Central memory CD8-positive, alpha-beta T cell (primary cell): ENCODE measurements at regions not wholly inside any gene's neighbourhood (a gene's known extent, or its start where the extent isn't known, plus 50 kb on each side); places are given as distances from the start of the nearest gene placed in this dataset.
A peak's percentile ranks its signal among the peaks of the same experiment; 100 is the strongest.

Experiments
- ATAC-seq: fragments of 150-1000 bp; cut with Tn5 transposase; replicated peaks from 2 replicates; pipeline ENCODE4 v1.10.0; 2022; ENCODE audit warnings: mild to moderate bottlenecking, moderate FRiP score, moderate number of reproducible peaks; ENCODE audit not compliant: poor library complexity, severe bottlenecking; ENCODE audit errors: extremely low read depth
- DNase-seq, 2 donors: peaks; one replicate each; pipeline ENCODE4 v3.0.0; 2021; ENCODE audit warnings: low spot score in 2 of 2
- H3K27ac Mint-ChIP-seq: one replicate; pipeline ENCODE4 v1.8.0; 2022; ENCODE audit warnings: low read depth, mild to moderate bottlenecking, moderate library complexity, mixed read lengths
- H3K27me3 Mint-ChIP-seq: one replicate; pipeline ENCODE4 v1.8.0; 2022; ENCODE audit warnings: mixed read lengths
- H3K36me3 Mint-ChIP-seq: one replicate; pipeline ENCODE4 v1.8.0; 2022; ENCODE audit warnings: mild to moderate bottlenecking, moderate library complexity, mixed read lengths; ENCODE audit not compliant: insufficient read depth
- H3K4me1 Mint-ChIP-seq: one replicate; pipeline ENCODE4 v1.8.0; 2022; ENCODE audit warnings: mixed read lengths
- H3K4me3 Mint-ChIP-seq: one replicate; pipeline ENCODE4 v1.8.0; 2022; ENCODE audit warnings: mild to moderate bottlenecking, moderate library complexity, mixed read lengths
- H3K9me3 Mint-ChIP-seq: one replicate; pipeline ENCODE4 v1.8.0; 2022; ENCODE audit warnings: mixed read lengths

- H3K36me3 Mint-ChIP-seq, result peaks cover 8% of the 10 kb centered on the region
- ATAC-seq (no peak), DNase-seq (no peak)
- H3K9me3 Mint-ChIP-seq, result no peaks in the 10 kb centered on the region
- peak overlapping the region; percentile 53 for H3K4me3 Mint-ChIP-seq
- peak overlapping the region; percentile 94 for H3K27ac Mint-ChIP-seq
- no peaks in the 10 kb centered on the region for H3K27me3 Mint-ChIP-seq
- peaks cover 62% of the 10 kb centered on the region for H3K4me1 Mint-ChIP-seq
These were observed 461.5 kb upstream of the NR2F2 start for GRCh38 chr15:95868970-95869369.

- Mint-ChIP-seq H3K4me3 (peak overlapping the region; percentile 53), H3K4me1 (peaks cover 55% of the 10 kb centered on the region), H3K36me3 (peaks cover 5% of the 10 kb centered on the region), H3K9me3 (no peaks in the 10 kb centered on the region), H3K27ac (peak overlapping the region; percentile 94), H3K27me3 (no peaks in the 10 kb centered on the region)
- no peak for ATAC-seq
- DNase-seq, result no peak
These were observed 460.6 kb upstream of the NR2F2 start for GRCh38 chr15:95869920-95870319.

GRCh38 chr15:95872366-95872771 is 458.1 kb upstream of the NR2F2 start:
- peaks cover 36% of the 10 kb centered on the region for H3K4me1 Mint-ChIP-seq
- H3K4me3 Mint-ChIP-seq, result no peak overlapping the region
- H3K36me3 Mint-ChIP-seq, result no peaks in the 10 kb centered on the region
- no peaks in the 10 kb centered on the region for H3K9me3 Mint-ChIP-seq
- H3K27ac Mint-ChIP-seq, result no peak overlapping the region
- ATAC-seq (no peak), DNase-seq (no peak)
- no peaks in the 10 kb centered on the region for H3K27me3 Mint-ChIP-seq

- no peak overlapping the region for H3K4me3 Mint-ChIP-seq
- H3K27me3 Mint-ChIP-seq, result no peaks in the 10 kb centered on the region
- peaks cover 27% of the 10 kb centered on the region for H3K4me1 Mint-ChIP-seq
- peaks cover 3% of the 10 kb centered on the region for H3K36me3 Mint-ChIP-seq
- ATAC-seq (no peak), DNase-seq (no peak)
- no peak overlapping the region for H3K27ac Mint-ChIP-seq
- H3K9me3 Mint-ChIP-seq, result no peaks in the 10 kb centered on the region
These were observed 455.9 kb upstream of the NR2F2 start for GRCh38 chr15:95874637-95875036.

GRCh38 chr15:95875121-95875643 is 455.3 kb upstream of the NR2F2 start:
- no peaks in the 10 kb centered on the region for H3K9me3 Mint-ChIP-seq
- no peak overlapping the region for H3K4me3 Mint-ChIP-seq
- DNase-seq (no peak), ATAC-seq (no peak)
- no peaks in the 10 kb centered on the region for H3K27me3 Mint-ChIP-seq
- H3K36me3 Mint-ChIP-seq, result peaks cover 3% of the 10 kb centered on the region
- H3K27ac Mint-ChIP-seq, result no peak overlapping the region
- H3K4me1 Mint-ChIP-seq, result peaks cover 26% of the 10 kb centered on the region

GRCh38 chr15:95880031-95880570 is 450.4 kb upstream of the NR2F2 start:
- no peaks in the 10 kb centered on the region for H3K27me3 Mint-ChIP-seq
- peaks cover 19% of the 10 kb centered on the region for H3K4me1 Mint-ChIP-seq
- peaks cover 3% of the 10 kb centered on the region for H3K36me3 Mint-ChIP-seq
- peaks cover 7% of the 10 kb centered on the region for H3K9me3 Mint-ChIP-seq
- peak overlapping the region; percentile 77 for H3K27ac Mint-ChIP-seq
- DNase-seq (no peak), ATAC-seq (no peak)
- H3K4me3 Mint-ChIP-seq, result peak overlapping the region; percentile 72

GRCh38 chr15:95880630-95881029 is 449.9 kb upstream of the NR2F2 start:
- no peak for ATAC-seq
- no peaks in the 10 kb centered on the region for H3K27me3 Mint-ChIP-seq
- DNase-seq, result no peak
- H3K4me1 Mint-ChIP-seq, result peaks cover 19% of the 10 kb centered on the region
- peaks cover 7% of the 10 kb centered on the region for H3K9me3 Mint-ChIP-seq
- no peak overlapping the region for H3K4me3 Mint-ChIP-seq
- H3K36me3 Mint-ChIP-seq, result peaks cover 3% of the 10 kb centered on the region
- no peak overlapping the region for H3K27ac Mint-ChIP-seq

GRCh38 chr15:95883064-95883463 is 447.4 kb upstream of the NR2F2 start:
- Mint-ChIP-seq H3K9me3 (peaks cover 7% of the 10 kb centered on the region), H3K4me3 (no peak overlapping the region), H3K36me3 (peaks cover 3% of the 10 kb centered on the region), H3K27ac (no peak overlapping the region), H3K27me3 (no peaks in the 10 kb centered on the region), H3K4me1 (peaks cover 19% of the 10 kb centered on the region)
- DNase-seq (no peak), ATAC-seq (no peak)

GRCh38 chr15:95884276-95884675 is 446.2 kb upstream of the NR2F2 start:
- H3K4me3 Mint-ChIP-seq, result no peak overlapping the region
- no peak for ATAC-seq
- no peak overlapping the region for H3K27ac Mint-ChIP-seq
- H3K4me1 Mint-ChIP-seq, result peaks cover 16% of the 10 kb centered on the region
- peaks cover 7% of the 10 kb centered on the region for H3K9me3 Mint-ChIP-seq
- no peaks in the 10 kb centered on the region for H3K27me3 Mint-ChIP-seq
- DNase-seq, result no peak
- H3K36me3 Mint-ChIP-seq, result peaks cover 1% of the 10 kb centered on the region

GRCh38 chr15:95887666-95888390 is 442.7 kb upstream of the NR2F2 start:
- Mint-ChIP-seq H3K4me1 (no peaks in the 10 kb centered on the region), H3K27ac (no peak overlapping the region), H3K27me3 (no peaks in the 10 kb centered on the region), H3K9me3 (peaks cover 5% of the 10 kb centered on the region), H3K4me3 (no peak overlapping the region), H3K36me3 (no peaks in the 10 kb centered on the region)
- DNase-seq, result no peak
- no peak for ATAC-seq

GRCh38 chr15:95888762-95889161 is 441.7 kb upstream of the NR2F2 start:
- Mint-ChIP-seq H3K9me3 (peaks cover 5% of the 10 kb centered on the region), H3K27me3 (no peaks in the 10 kb centered on the region), H3K36me3 (no peaks in the 10 kb centered on the region), H3K4me3 (no peak overlapping the region), H3K4me1 (no peaks in the 10 kb centered on the region), H3K27ac (no peak overlapping the region)
- ATAC-seq (no peak), DNase-seq (no peak)

GRCh38 chr15:95894407-95894956 is 436.0 kb upstream of the NR2F2 start:
- DNase-seq (no peak), ATAC-seq (no peak)
- Mint-ChIP-seq H3K36me3 (peaks cover 1% of the 10 kb centered on the region), H3K4me1 (no peaks in the 10 kb centered on the region), H3K9me3 (peaks cover 5% of the 10 kb centered on the region), H3K27ac (no peak overlapping the region), H3K27me3 (no peaks in the 10 kb centered on the region), H3K4me3 (no peak overlapping the region)

GRCh38 chr15:95895508-95895907 is 435.0 kb upstream of the NR2F2 start:
- no peaks in the 10 kb centered on the region for H3K4me1 Mint-ChIP-seq
- DNase-seq, result no peak
- no peak overlapping the region for H3K27ac Mint-ChIP-seq
- ATAC-seq, result no peak
- H3K36me3 Mint-ChIP-seq, result peaks cover 1% of the 10 kb centered on the region
- H3K4me3 Mint-ChIP-seq, result no peak overlapping the region
- no peaks in the 10 kb centered on the region for H3K27me3 Mint-ChIP-seq
- peaks cover 5% of the 10 kb centered on the region for H3K9me3 Mint-ChIP-seq
